ENCODE measurements at regions not wholly inside any gene's neighbourhood (a gene's known extent, or its start where the extent isn't known, plus 50 kb on each side); places are given as distances from the start of the nearest gene placed in this dataset.

- DNase-seq = no peak
Observed at GRCh38 chr15:35596285-35596684, 50.3 kb upstream of the DPH6 start.

- DNase-seq = no peak
Observed at GRCh38 chr15:35602836-35603235, 56.9 kb upstream of the DPH6 start.

- DNase-seq = no peak
Observed at GRCh38 chr15:35603301-35603700, 57.3 kb upstream of the DPH6 start.

- DNase-seq = no peak
Observed at GRCh38 chr15:35603856-35604255, 57.9 kb upstream of the DPH6 start.

GRCh38 chr15:35605764-35606449, 59.9 kb upstream of the DPH6 start:
- no peak for DNase-seq

GRCh38 chr15:35606450-35606779, 60.5 kb upstream of the DPH6 start:
- no peak for DNase-seq

- no peak for DNase-seq
Observed at GRCh38 chr15:35616498-35617271, 70.7 kb upstream of the DPH6 start.

GRCh38 chr15:35618260-35619188, 72.6 kb upstream of the DPH6 start:
- no peak for DNase-seq

GRCh38 chr15:35622641-35623340, 76.8 kb upstream of the DPH6 start:
- no peak for DNase-seq

GRCh38 chr15:35624881-35625280, 78.9 kb upstream of the DPH6 start:
- DNase-seq = no peak

GRCh38 chr15:35626571-35627318, 80.8 kb upstream of the DPH6 start:
- no peak for DNase-seq

GRCh38 chr15:35627696-35628095, 81.7 kb upstream of the DPH6 start:
- DNase-seq = no peak

- no peak for DNase-seq
Observed at GRCh38 chr15:35629766-35630165, 83.8 kb upstream of the DPH6 start.

GRCh38 chr15:35630532-35630931, 84.6 kb upstream of the DPH6 start:
- DNase-seq = no peak

- no peak for DNase-seq
Observed at GRCh38 chr15:35630985-35631384, 85.0 kb upstream of the DPH6 start.

- DNase-seq = no peak
Observed at GRCh38 chr15:35633677-35634076, 87.7 kb upstream of the DPH6 start.

GRCh38 chr15:35646790-35647189, 100.8 kb upstream of the DPH6 start:
- no peak for DNase-seq

- DNase-seq = no peak
Observed at GRCh38 chr15:35647303-35647702, 101.3 kb upstream of the DPH6 start.

- DNase-seq = no peak
Observed at GRCh38 chr15:35648941-35649340, 103.0 kb upstream of the DPH6 start.

- DNase-seq = no peak
Observed at GRCh38 chr15:35649575-35649974, 103.6 kb upstream of the DPH6 start.

GRCh38 chr15:35654332-35654731, 108.4 kb upstream of the DPH6 start:
- DNase-seq = no peak

GRCh38 chr15:35657679-35658311, 111.8 kb upstream of the DPH6 start:
- no peak for DNase-seq
